Osteoblast (primary cell): ENCODE measurements at regions not wholly inside any gene's neighbourhood (a gene's known extent, or its start where the extent isn't known, plus 50 kb on each side); places are given as distances from the start of the nearest gene placed in this dataset.
A peak's percentile ranks its signal among the peaks of the same experiment; 100 is the strongest.
"Not testable (repeated sequence)": the region's sequence is repeated elsewhere in the genome, so short reads cannot be mapped to it uniquely, and the experiment has no call there.

Experiments used
- DNase-seq: peaks from one replicate; pipeline ENCODE4 v3.0.0; 2011; ENCODE audit warnings: low spot score, mixed read lengths; ENCODE audit not compliant: insufficient read length; ENCODE audit errors: missing footprints
- H2AFZ ChIP-seq: 2 replicates; pipeline ENCODE4 v1.6.0; 2011; ENCODE audit warnings: mild to moderate bottlenecking, low read length
- H3K27ac ChIP-seq: 2 replicates; pipeline ENCODE4 v1.5.1; 2011; ENCODE audit warnings: mild to moderate bottlenecking, low read depth, low read length, moderate library complexity
- H3K27me3 ChIP-seq: 2 replicates; pipeline ENCODE4 v1.6.0; 2012; ENCODE audit warnings: mild to moderate bottlenecking, control low read depth, inconsistent platforms, low read length, moderate library complexity; ENCODE audit not compliant: insufficient read depth
- H3K36me3 ChIP-seq: 2 replicates; pipeline ENCODE4 v1.5.1; 2011; ENCODE audit warnings: mild to moderate bottlenecking, low read length, control low read depth, moderate library complexity; ENCODE audit not compliant: insufficient read depth
- H3K4me1 ChIP-seq: 2 replicates; pipeline ENCODE4 v1.5.1; 2011; ENCODE audit warnings: mild to moderate bottlenecking, low read length, control low read depth, moderate library complexity; ENCODE audit not compliant: insufficient read depth
- H3K4me2 ChIP-seq: 2 replicates; pipeline ENCODE4 v1.6.0; 2011; ENCODE audit warnings: mild to moderate bottlenecking, low read length; ENCODE audit not compliant: insufficient read depth
- H3K4me3 ChIP-seq: fragments of 200-600 bp; sonication (generic); 3 replicates; pipeline ENCODE4 v1.5.1; 2012; ENCODE audit warnings: mild to moderate bottlenecking, low read length, inconsistent platforms; ENCODE audit not compliant: insufficient read depth
- H3K79me2 ChIP-seq: 2 replicates; pipeline ENCODE4 v1.6.0; 2012; ENCODE audit warnings: mild to moderate bottlenecking, low read length, control low read depth, inconsistent platforms; ENCODE audit not compliant: insufficient read depth
- H3K9me3 ChIP-seq: 2 replicates; pipeline ENCODE4 v1.5.1; 2011; ENCODE audit warnings: low read depth, low read length, control low read depth
- H4K20me1 ChIP-seq: 2 replicates; pipeline ENCODE4 v1.6.0; 2012; ENCODE audit warnings: mild to moderate bottlenecking, low read length, control low read depth; ENCODE audit not compliant: insufficient read depth
- CTCF ChIP-seq: IDR thresholded peaks from 2 replicates; pipeline ENCODE4 v1.5.1; 2011; ENCODE audit warnings: mild to moderate bottlenecking, low read depth, low read length, moderate library complexity; ENCODE audit errors: extremely low read depth

- Histone ChIP-seq H2AFZ (peak overlapping the region; percentile 39), H3K79me2 (no peaks in the 10 kb centered on the region), H3K9me3 (no peaks in the 10 kb centered on the region), H3K4me2 (peak overlapping the region; percentile 47), H3K4me1 (peaks cover 35% of the 10 kb centered on the region), H3K27me3 (no peaks in the 10 kb centered on the region), H4K20me1 (no peaks in the 10 kb centered on the region), H3K27ac (peak overlapping the region; percentile 94), H3K4me3 (peak overlapping the region; percentile 4), H3K36me3 (no peaks in the 10 kb centered on the region)
- no peak for TF ChIP-seq CTCF
- DNase-seq, result peak; percentile 64
These were observed 88.6 kb upstream of the FHL2 start for GRCh38 chr2:105487142-105488069.

- Histone ChIP-seq H3K4me2 (peak overlapping the region; percentile 47), H3K27ac (peak overlapping the region; percentile 94)
These were observed 87.9 kb upstream of the FHL2 start for GRCh38 chr2:105486762-105487141.

GRCh38 chr2:105478670-105479069 lies 79.8 kb upstream of the FHL2 start:
- Histone ChIP-seq H3K9me3 (no peaks in the 10 kb centered on the region), H2AFZ (peak overlapping the region; percentile 54), H3K79me2 (no peaks in the 10 kb centered on the region), H4K20me1 (no peaks in the 10 kb centered on the region), H3K4me1 (no peaks in the 10 kb centered on the region), H3K4me2 (no peak overlapping the region), H3K36me3 (no peaks in the 10 kb centered on the region), H3K4me3 (no peak overlapping the region), H3K27ac (no peak overlapping the region), H3K27me3 (no peaks in the 10 kb centered on the region)
- DNase-seq, result no peak
- TF ChIP-seq CTCF, result no peak

More at GRCh38 chr2:105486762-105487141, 87.9 kb upstream of the FHL2 start:
- peak; percentile 29 for TF ChIP-seq CTCF
- peak; percentile 85 for DNase-seq
- no peaks in the 10 kb centered on the region for H3K79me2 ChIP-seq
- no peaks in the 10 kb centered on the region for H4K20me1 ChIP-seq
- H2AFZ ChIP-seq, result no peak overlapping the region
- no peak overlapping the region for H3K4me3 ChIP-seq
- H3K4me1 ChIP-seq, result peaks cover 35% of the 10 kb centered on the region
- no peaks in the 10 kb centered on the region for H3K9me3 ChIP-seq
- no peaks in the 10 kb centered on the region for H3K36me3 ChIP-seq
- no peaks in the 10 kb centered on the region for H3K27me3 ChIP-seq

- not testable (repeated sequence) for DNase-seq, H3K9me3 ChIP-seq, H3K27ac ChIP-seq, H3K36me3 ChIP-seq, H3K4me1 ChIP-seq, H3K4me2 ChIP-seq, H3K27me3 ChIP-seq, H2AFZ ChIP-seq, H4K20me1 ChIP-seq, H3K4me3 ChIP-seq, H3K79me2 ChIP-seq
These were observed 78.3 kb upstream of the FHL2 start for GRCh38 chr2:105477050-105477620.
